IMR-90 (cell line): ENCODE measurements at regions not wholly inside any gene's neighbourhood (a gene's known extent, or its start where the extent isn't known, plus 50 kb on each side); places are given as distances from the start of the nearest gene placed in this dataset.

Experiments used
- ATAC-seq: fragments of 200-7000 bp; cut with Tn5 transposase; 2 replicates; pipeline ENCODE4 v1.9.1; 2020; ENCODE audit warnings: low read depth, mild to moderate bottlenecking, moderate library complexity
- BruUV-seq: library from RNA; stranded (reverse); fragments of 400-500 nt; replicated peaks from 2 replicates; lab custom pipeline; 2021; lab: Mats Ljungman, UMichigan
- CTCF ChIA-PET: fragments of 300-600 bp; formaldehyde crosslinking; extraction: SDS; loops from one replicate; lab custom pipeline; 2021; ENCODE audit warnings: antibody characterized with exemption; lab: Yijun Ruan, JAX
- POLR2A ChIA-PET: fragments of 300-600 bp; sonication (Branson Sonifier 250); formaldehyde crosslinking; loops from one replicate; lab custom pipeline; 2022; ENCODE audit warnings: antibody characterized with exemption; ENCODE audit not compliant: unreplicated experiment; lab: Charles Lee
- DNase-seq: peaks from one replicate; pipeline ENCODE4 v3.0.0; 2013
- H2AFZ ChIP-seq: replicated peaks from 2 replicates; pipeline ENCODE3; 2013; ENCODE audit warnings: low read length, mild to moderate bottlenecking; ENCODE audit not compliant: poor library complexity
- H2AK5ac ChIP-seq: 2 replicates; pipeline ENCODE4 v1.6.1; 2013; ENCODE audit warnings: low read depth, low read length, inconsistent platforms
- H2AK9ac ChIP-seq: replicated peaks from 2 replicates; pipeline ENCODE3; 2013; ENCODE audit warnings: mild to moderate bottlenecking, low read depth, low read length, moderate library complexity; ENCODE audit not compliant: poor library complexity
- H2BK120ac ChIP-seq: 2 replicates; pipeline ENCODE4 v1.6.1; 2013; ENCODE audit warnings: low read depth, low read length, inconsistent platforms
- H2BK15ac ChIP-seq: 3 replicates; pipeline ENCODE4 v1.6.1; 2013; ENCODE audit warnings: low read depth, low read length, inconsistent platforms
- H2BK20ac ChIP-seq: 2 replicates; pipeline ENCODE4 v1.6.1; 2013; ENCODE audit warnings: low read depth, mild to moderate bottlenecking, inconsistent platforms, low read length, moderate library complexity
- H2BK5ac ChIP-seq: 2 replicates; pipeline ENCODE4 v1.6.1; 2013; ENCODE audit warnings: mild to moderate bottlenecking, low read depth, low read length, inconsistent platforms; ENCODE audit not compliant: poor library complexity, severe bottlenecking
- H3K14ac ChIP-seq: replicated peaks from 2 replicates; pipeline ENCODE4 v1.6.1; 2013; ENCODE audit warnings: low read depth, low read length, inconsistent platforms
- H3K18ac ChIP-seq: 2 replicates; pipeline ENCODE4 v1.6.1; 2013; ENCODE audit warnings: low read depth, low read length, control low read depth
- H3K23ac ChIP-seq: 2 replicates; pipeline ENCODE4 v1.6.1; 2013; ENCODE audit warnings: low read depth, low read length, inconsistent platforms
- H3K27ac ChIP-seq: 2 replicates; pipeline ENCODE4 v1.5.1; 2013; ENCODE audit warnings: mild to moderate bottlenecking, control low read depth, low read length; ENCODE audit not compliant: insufficient read depth
- H3K27me3 ChIP-seq: 2 replicates; pipeline ENCODE4 v1.6.1; 2013; ENCODE audit warnings: low read length; ENCODE audit not compliant: control insufficient read depth, insufficient read depth
- H3K36me3 ChIP-seq: 2 replicates; pipeline ENCODE4 v1.6.1; 2013; ENCODE audit warnings: low read length, mixed read lengths; ENCODE audit not compliant: control insufficient read depth, insufficient read depth
- H3K4ac ChIP-seq: 2 replicates; pipeline ENCODE4 v1.6.1; 2013; ENCODE audit warnings: low read depth, low read length, inconsistent platforms
- H3K4me1 ChIP-seq: 2 replicates; pipeline ENCODE4 v1.6.1; 2013; ENCODE audit warnings: low read length, mixed read lengths; ENCODE audit not compliant: control insufficient read depth, insufficient read depth
- H3K4me2 ChIP-seq: 2 replicates; pipeline ENCODE4 v1.6.1; 2013; ENCODE audit warnings: low read depth, mild to moderate bottlenecking, control low read depth, low read length, moderate library complexity
- H3K4me3 ChIP-seq: 2 replicates; pipeline ENCODE4 v1.5.1; 2013; ENCODE audit warnings: low read depth, mild to moderate bottlenecking, control low read depth, low read length, moderate library complexity; ENCODE audit not compliant: insufficient read depth
- H3K56ac ChIP-seq: 2 replicates; pipeline ENCODE4 v1.6.1; 2013; ENCODE audit warnings: low read length, inconsistent platforms; ENCODE audit not compliant: insufficient read depth; ENCODE audit errors: extremely low read depth
- H3K79me1 ChIP-seq, 2 experiments: 2 replicates each; pipeline ENCODE4 v1.6.1; 2013; ENCODE audit warnings: low read length in 2 of 2, inconsistent platforms in 1 of 2, low read depth in 1 of 2
- H3K9ac ChIP-seq: 2 replicates; pipeline ENCODE4 v1.6.1; 2013; ENCODE audit warnings: low read depth, low read length, control low read depth
- H3K9me1 ChIP-seq: 2 replicates; pipeline ENCODE4 v1.6.1; 2013; ENCODE audit warnings: low read length, inconsistent platforms; ENCODE audit not compliant: insufficient read depth
- H3K9me3 ChIP-seq: 2 replicates; pipeline ENCODE4 v1.6.1; 2013; ENCODE audit warnings: low read length; ENCODE audit not compliant: control insufficient read depth, insufficient read depth
- H4K20me1 ChIP-seq: 2 replicates; pipeline ENCODE4 v1.6.1; 2013; ENCODE audit warnings: low read length, inconsistent platforms; ENCODE audit not compliant: insufficient read depth
- H4K5ac ChIP-seq: 2 replicates; pipeline ENCODE4 v1.6.1; 2013; ENCODE audit warnings: mild to moderate bottlenecking, low read depth, low read length, control low read depth
- H4K8ac ChIP-seq, 2 experiments: 2 replicates each; pipeline ENCODE4 v1.6.1; 2013; ENCODE audit warnings: low read depth in 2 of 2, low read length in 2 of 2, control low read depth in 1 of 2, inconsistent platforms in 1 of 2
- H4K91ac ChIP-seq: 2 replicates; pipeline ENCODE4 v1.6.1; 2013; ENCODE audit warnings: low read depth, low read length, inconsistent platforms; ENCODE audit not compliant: insufficient read depth
- BHLHE40 ChIP-seq: fragments of 150-350 bp; IDR thresholded peaks from 2 replicates; pipeline ENCODE4 v1.6.1; 2016; ENCODE audit warnings: mild to moderate bottlenecking, low read depth, low read length
- CEBPB ChIP-seq: IDR thresholded peaks from 2 replicates; pipeline ENCODE4 v1.6.1; 2012; ENCODE audit warnings: low read depth, low read length, improper control_type of control experiment
- CHD1 ChIP-seq: IDR thresholded peaks from 2 replicates; pipeline ENCODE4 v1.6.1; 2012; ENCODE audit warnings: low read depth, low read length, improper control_type of control experiment
- FOS ChIP-seq: fragments of 150-350 bp; IDR thresholded peaks from 2 replicates; pipeline ENCODE4 v1.6.1; 2016; ENCODE audit warnings: low read depth, low read length
- MXI1 ChIP-seq: IDR thresholded peaks from 2 replicates; pipeline ENCODE4 v1.6.1; 2012; ENCODE audit warnings: low read depth, mild to moderate bottlenecking, low read length, moderate library complexity, borderline replicate concordance
- NFE2L2 ChIP-seq: fragments of 150-350 bp; IDR thresholded peaks from 2 replicates; pipeline ENCODE4 v1.6.1; 2016; ENCODE audit warnings: low read depth, mild to moderate bottlenecking, low read length
- RAD21 ChIP-seq: IDR thresholded peaks from 2 replicates; pipeline ENCODE4 v1.6.1; 2012; ENCODE audit warnings: low read length, improper control_type of control experiment
- RCOR1 ChIP-seq: IDR thresholded peaks from 2 replicates; pipeline ENCODE4 v1.6.1; 2012; ENCODE audit warnings: mild to moderate bottlenecking, low read length, improper control_type of control experiment; ENCODE audit not compliant: insufficient replicate concordance
- RFX5 ChIP-seq: IDR thresholded peaks from 2 replicates; pipeline ENCODE4 v1.8.0; 2012; ENCODE audit warnings: low read depth, mild to moderate bottlenecking, low read length, moderate library complexity
- SMC3 ChIP-seq: fragments of 150-350 bp; IDR thresholded peaks from 2 replicates; pipeline ENCODE4 v1.6.1; 2016; ENCODE audit warnings: low read depth, mild to moderate bottlenecking, antibody characterized with exemption, low read length, moderate library complexity
- WGBS, 2 experiments: methylation state at CpG; one replicate each; pipeline versions ENCODE4 v1.1.5 to v1.1.7; 2013; ENCODE audit warnings: missing lambda C conversion rate in 2 of 2; ENCODE audit not compliant: insufficient read length in 1 of 2; ENCODE audit errors: extremely low coverage in 2 of 2; 5-methylcytosine and 5-hydroxymethylcytosine counted together
- dilution Hi-C: fragments of 300-500 bp; cut with HindIII; formaldehyde crosslinking; loops from one replicate; pipeline ENCODE4 v1.14.3; 2018; ENCODE audit warnings: low sequenced_read_pairs; ENCODE audit not compliant: unreplicated experiment
- in situ Hi-C: fragments of 300-500 bp; cut with MboI; formaldehyde crosslinking; loops from 3 replicates; pipeline ENCODE4 v1.14.3; 2019; ENCODE audit warnings: low sequenced_read_pairs, inconsistent platforms, mixed read lengths
- intact Hi-C: fragments of 100-400 bp; cut with micrococcal nuclease; formaldehyde crosslinking; loops from 2 replicates; pipeline ENCODE4 v1.10.0; 2022
- TF ChIP-seq, protein P1 (sequence below): conservative IDR thresholded peaks from 2 replicates; pipeline ENCODE4 v1.5.1; 2012; ENCODE audit warnings: mild to moderate bottlenecking, low read depth, low read length, improper control_type of control experiment
- TF ChIP-seq, protein P2 (sequence below): fragments of 150-350 bp; IDR thresholded peaks from 2 replicates; pipeline ENCODE4 v1.6.1; 2016; ENCODE audit warnings: low read depth, mild to moderate bottlenecking, low read length, moderate library complexity, borderline replicate concordance

DNA sequence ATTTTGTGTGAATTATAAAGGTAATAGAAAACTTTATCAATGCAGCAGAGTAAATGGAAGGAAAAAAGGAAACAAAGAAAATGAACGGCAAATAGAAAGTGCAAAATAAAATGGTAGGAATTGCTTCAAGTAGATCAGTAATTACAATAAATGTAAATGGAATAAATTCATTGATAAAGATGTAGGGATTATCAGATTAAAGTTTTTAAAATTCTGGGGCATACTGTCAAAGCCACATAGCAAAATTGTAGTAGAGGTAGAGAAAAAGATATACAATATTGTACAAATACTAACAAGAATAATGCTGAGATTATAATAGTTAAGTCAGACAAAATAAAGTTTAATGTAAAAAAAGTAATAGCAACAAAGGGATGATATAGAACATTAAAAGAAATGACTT is 94.7 kb downstream of the SMIM20 start:
- Histone ChIP-seq H2AK9ac (no peak overlapping the region), H3K9me1 (no peaks in the 10 kb centered on the region), H2AK5ac (no peak overlapping the region), H2AFZ (no peak overlapping the region), H3K79me1 (no peaks in the 10 kb centered on the region), H3K4ac (no peak overlapping the region), H3K14ac (no peak overlapping the region), H4K5ac (no peak overlapping the region), H3K9me3 (no peaks in the 10 kb centered on the region), H4K20me1 (no peaks in the 10 kb centered on the region), H4K8ac (no peak overlapping the region), H2BK5ac (no peak overlapping the region), H3K27ac (no peak overlapping the region), H3K27me3 (peaks cover 23% of the 10 kb centered on the region), H3K4me2 (no peak overlapping the region), H4K91ac (no peak overlapping the region), H2BK120ac (no peak overlapping the region), H2BK15ac (no peak overlapping the region), H3K18ac (no peak overlapping the region), H3K56ac (no peak overlapping the region), H3K4me3 (no peak overlapping the region), H3K36me3 (no peaks in the 10 kb centered on the region), H3K9ac (no peak overlapping the region), H2BK20ac (no peak overlapping the region), H3K4me1 (no peaks in the 10 kb centered on the region), H3K23ac (no peak overlapping the region)
- ChIA-PET POLR2A (no interaction called here), CTCF (interaction anchor here (1.0 kb wide), 1 partner anchor 20 kb away, joined by 3 read pairs; no protein-coding TSS in a partner anchor)
- DNase-seq (no peak), ATAC-seq (no peak)
- TF ChIP-seq RCOR1 (no peak), FOS (no peak), RAD21 (no peak), CEBPB (no peak), NFE2L2 (no peak), SMC3 (no peak), CHD1 (no peak), BHLHE40 (no peak), MXI1 (no peak), RFX5 (no peak)
- TF ChIP-seq, protein P1, sequence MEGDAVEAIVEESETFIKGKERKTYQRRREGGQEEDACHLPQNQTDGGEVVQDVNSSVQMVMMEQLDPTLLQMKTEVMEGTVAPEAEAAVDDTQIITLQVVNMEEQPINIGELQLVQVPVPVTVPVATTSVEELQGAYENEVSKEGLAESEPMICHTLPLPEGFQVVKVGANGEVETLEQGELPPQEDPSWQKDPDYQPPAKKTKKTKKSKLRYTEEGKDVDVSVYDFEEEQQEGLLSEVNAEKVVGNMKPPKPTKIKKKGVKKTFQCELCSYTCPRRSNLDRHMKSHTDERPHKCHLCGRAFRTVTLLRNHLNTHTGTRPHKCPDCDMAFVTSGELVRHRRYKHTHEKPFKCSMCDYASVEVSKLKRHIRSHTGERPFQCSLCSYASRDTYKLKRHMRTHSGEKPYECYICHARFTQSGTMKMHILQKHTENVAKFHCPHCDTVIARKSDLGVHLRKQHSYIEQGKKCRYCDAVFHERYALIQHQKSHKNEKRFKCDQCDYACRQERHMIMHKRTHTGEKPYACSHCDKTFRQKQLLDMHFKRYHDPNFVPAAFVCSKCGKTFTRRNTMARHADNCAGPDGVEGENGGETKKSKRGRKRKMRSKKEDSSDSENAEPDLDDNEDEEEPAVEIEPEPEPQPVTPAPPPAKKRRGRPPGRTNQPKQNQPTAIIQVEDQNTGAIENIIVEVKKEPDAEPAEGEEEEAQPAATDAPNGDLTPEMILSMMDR, result no peak
- TF ChIP-seq, protein P2, sequence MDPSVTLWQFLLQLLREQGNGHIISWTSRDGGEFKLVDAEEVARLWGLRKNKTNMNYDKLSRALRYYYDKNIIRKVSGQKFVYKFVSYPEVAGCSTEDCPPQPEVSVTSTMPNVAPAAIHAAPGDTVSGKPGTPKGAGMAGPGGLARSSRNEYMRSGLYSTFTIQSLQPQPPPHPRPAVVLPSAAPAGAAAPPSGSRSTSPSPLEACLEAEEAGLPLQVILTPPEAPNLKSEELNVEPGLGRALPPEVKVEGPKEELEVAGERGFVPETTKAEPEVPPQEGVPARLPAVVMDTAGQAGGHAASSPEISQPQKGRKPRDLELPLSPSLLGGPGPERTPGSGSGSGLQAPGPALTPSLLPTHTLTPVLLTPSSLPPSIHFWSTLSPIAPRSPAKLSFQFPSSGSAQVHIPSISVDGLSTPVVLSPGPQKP, result no peak
- dilution Hi-C loops, result no loop called here
- no TSS peak for BruUV-seq
- WGBS, 2 experiments, result no CpG with 5 or more reads among the region's 1 CpG
- in situ Hi-C loops, result no loop called here
- intact Hi-C loops, result no loop called here
